ENCODE measurements at regions not wholly inside any gene's neighbourhood (a gene's known extent, or its start where the extent isn't known, plus 50 kb on each side); places are given as distances from the start of the nearest gene placed in this dataset.

DNA sequence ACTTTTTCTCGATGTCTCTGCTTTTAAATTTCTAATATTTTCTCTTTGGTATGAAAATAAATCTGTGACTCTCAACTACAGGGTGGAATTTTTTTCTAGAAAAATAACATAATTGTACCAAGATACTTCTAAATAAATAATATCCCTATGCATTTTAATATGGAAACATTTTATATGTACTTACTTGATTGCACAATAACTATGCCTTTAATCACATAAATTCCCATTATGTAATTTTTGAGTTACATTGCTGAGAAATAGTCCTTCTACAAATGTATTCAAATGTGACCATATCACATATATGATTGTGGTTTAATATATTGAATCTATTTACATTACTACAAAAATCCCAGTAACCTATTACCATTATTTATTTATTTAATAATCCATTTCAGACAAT is 1543.3 kb upstream of the PABPC4L start:
- no peak for DNase-seq

DNA sequence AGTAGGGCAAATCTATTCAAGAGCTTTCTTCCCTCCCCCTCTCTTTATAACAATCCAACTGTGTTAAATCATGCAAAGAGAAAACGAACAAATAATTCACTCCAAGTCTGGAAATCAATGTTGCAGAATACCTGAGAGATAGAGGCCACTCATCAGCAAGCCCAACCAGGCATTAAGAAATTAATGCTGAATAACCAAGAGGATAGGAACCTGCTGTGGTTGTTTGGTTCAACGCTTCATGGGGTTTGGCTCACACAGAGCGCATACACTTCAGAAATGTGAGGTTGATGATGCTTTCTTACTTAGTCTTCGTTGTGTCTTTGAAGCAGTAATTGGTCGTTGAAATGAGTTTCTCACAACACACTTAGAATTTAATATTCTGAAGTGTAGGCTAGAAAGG is 1540.0 kb upstream of the PABPC4L start:
- DNase-seq, result no peak

DNA sequence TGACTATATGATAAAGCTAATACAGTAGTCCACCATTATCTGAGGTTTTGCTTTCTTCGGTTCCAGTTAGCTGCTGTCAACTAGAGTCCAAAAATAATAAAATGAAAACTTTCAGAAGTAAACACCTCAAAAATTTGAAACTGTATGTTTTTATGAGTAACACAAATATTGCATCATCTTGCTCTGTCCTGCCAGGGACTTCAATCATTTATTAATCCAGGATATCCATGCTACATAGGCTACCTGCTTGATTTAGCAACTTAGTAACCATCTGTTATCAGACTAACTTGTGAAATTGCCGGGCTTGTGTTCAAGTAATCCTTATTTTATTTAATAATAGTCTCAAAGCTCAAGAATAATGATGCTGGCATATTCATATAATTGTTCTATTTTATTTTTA is 1537.8 kb upstream of the PABPC4L start:
- no peak for DNase-seq

DNA sequence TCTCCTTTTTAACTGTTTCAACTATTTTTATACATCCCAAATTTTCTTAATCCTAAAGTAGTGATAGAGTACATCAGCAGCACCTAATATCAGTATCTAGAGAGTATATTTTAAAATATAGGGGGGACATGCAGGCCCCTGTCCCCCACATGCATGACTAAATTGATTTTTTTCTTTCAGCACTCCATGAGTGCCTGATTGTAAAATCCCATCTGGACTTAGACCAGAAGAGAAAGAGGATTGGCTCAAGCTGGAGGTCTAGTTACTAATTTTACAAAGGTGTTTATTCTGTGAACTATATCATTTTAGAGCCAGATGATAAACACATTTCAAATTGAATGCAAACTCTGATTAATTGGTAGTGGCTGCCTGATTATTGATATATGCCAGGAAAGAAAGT is 1533.9 kb upstream of the PABPC4L start:
- no peak for DNase-seq

DNA sequence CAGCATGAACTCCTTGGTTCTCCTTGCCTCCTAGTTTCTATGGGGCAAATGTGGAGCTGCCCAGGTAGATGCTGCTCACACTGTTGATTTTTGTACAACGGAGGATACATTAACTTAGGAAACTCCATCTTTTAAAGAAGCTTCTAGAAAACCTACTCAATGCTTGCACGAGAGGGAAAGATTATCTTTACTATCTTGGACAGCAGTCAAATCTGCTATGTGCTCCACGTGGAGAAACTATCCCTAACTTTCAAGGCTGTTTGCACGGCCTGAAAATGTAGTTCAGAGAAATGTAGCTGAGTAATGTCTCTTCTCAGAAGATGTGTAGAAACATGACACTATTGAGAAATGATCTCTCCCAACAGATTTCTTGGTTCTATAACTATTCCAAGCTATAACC is 1530.9 kb upstream of the PABPC4L start:
- no peak for DNase-seq

DNA sequence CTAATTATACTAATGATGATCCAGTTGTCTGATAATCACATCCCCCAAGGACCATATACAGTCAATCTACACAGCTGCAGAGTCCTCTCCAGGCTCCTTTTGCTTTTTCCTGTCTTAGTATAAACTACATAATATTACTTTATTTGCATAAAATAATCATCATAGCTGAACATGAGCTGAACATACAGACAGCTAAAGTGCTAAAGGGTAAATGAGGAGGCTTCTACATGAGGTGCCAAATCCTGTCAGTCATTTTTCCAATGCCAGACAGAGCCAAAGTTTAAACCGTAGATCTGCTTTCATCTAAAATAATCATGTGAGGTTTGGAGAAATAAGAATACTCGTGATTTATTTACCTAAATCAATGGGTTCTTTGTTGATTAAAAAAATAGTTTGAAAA is 1530.1 kb upstream of the PABPC4L start:
- DNase-seq, result no peak

DNA sequence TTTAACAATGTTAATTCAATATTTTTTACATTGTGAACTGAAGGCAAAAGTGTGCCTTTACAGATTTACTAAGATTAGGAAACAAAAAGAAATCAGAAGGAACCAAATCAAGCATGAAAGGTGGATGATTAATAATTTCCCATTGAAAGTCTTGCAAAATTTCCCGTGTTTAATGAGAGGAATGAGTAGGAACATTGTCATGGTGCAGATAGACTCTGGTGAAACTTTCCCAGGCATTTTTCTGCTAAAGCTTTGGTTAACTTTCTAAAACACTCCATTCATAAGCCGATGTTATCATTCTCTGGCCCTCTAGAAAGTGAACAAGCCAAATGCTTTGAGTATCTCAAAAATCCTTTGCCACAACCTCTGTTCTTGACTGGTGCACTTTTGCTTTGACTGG is 1522.8 kb upstream of the PABPC4L start:
- no peak for DNase-seq

DNA sequence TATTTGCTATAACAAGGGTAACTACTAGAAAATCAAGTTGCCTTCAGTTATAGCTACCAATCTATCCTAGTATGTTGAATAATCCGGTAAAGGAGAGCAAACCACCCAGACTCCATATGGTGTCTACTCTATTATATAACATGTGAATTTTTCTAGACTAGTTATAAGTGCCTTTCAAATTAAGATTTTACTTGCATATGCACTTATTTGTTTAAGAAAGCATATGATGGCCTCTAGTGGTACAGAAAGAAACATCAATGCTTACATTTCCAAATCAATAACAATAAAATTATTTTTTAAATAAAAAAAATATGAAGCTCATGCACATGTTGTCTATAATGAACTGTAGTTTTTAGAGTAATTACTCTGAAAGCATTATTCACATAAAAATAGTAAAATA is 1516.4 kb upstream of the PABPC4L start:
- no peak for DNase-seq

DNA sequence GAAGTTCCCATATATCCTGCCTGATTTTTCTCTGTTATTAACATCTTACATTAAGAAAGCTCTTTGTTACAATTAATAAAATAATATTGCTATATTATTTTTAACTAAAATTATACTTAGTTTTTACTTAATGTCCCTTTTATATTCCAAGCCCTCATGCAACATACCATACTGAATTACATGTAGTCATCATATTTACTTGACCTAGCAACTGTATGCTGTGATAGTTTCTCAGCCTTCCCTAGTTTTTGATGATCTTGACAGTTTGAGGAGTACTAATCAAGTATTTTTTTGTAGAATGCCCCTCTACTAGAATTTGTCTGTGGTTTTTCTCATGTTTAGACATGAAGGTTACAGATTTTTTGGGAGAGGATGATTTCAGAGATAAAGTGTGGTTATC is 1503.8 kb upstream of the PABPC4L start:
- no peak for DNase-seq

DNA sequence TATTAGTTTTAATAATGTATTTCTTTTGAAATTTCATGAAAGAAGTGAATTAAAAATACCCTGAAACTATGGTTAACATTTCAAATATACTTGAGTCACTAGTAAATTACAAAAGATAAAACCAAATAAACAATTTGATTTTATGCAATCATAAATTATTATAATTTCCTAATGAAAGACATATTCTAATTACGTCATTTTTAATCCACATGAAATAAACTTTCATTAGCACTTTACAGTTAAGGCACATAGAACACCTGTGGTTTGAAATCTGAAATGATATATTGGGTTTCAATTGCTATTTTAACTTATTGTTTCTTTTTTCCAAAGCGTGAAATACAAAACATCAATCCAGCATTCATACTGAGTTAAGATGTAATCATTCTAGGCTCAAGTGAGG is 1492.5 kb upstream of the PABPC4L start:
- no peak for DNase-seq

DNA sequence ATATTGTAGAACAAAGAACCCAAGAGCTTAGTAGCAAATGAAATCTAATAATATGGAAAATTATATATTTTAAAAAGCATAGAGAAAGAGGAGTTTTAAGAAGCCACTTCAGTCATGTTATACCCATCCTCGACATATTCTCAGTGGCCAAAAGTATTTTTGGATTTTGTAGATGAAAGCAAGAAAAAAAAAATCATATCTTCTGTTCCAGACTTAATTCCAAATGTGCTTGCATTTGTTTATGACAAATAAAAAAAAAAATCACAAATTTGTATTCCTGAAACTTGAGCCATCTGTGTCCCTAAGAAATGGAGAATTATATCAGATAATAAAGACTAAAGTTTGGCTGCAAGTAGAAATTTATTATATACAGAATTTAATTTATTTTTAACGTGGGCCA is 1482.4 kb upstream of the PABPC4L start:
- DNase-seq, result no peak

DNA sequence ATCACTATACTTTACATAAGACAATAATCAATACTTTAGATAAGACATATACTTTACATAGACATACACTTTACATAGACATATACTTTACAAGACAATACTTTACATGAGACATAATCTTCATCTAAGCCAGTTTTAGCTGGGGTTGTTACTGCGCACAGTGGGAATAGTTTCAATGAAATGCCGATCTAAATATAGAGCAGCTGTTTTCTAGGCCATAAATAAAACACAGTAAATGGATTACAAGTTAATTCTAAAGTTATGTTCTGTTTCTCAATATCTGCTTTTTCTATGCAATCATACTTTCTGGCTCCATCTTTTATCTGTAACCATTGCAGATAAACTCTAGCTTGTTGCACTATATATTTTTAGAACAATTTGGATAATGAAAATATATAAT is 1470.6 kb upstream of the PABPC4L start:
- no peak for DNase-seq

DNA sequence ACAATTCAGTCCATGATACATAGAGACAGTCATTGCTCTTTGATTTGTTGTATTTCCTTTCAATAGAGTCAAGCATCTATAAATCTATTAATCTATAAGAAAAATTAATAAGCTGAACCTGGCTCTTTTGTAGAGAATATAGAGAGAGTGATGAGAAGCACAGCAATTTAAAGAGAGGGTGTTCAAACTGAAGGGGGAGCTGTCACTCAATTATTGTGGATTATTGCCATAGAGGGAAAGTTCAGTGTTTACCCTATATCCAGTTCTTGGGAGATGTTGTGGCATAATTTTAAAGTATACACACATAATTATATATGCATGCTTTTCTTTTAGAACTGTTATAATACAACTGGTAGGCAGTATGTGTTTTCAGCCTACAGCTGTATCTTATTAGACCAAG is 1469.0 kb upstream of the PABPC4L start:
- no peak for DNase-seq
